ENCODE measurements at regions not wholly inside any gene's neighbourhood (a gene's known extent, or its start where the extent isn't known, plus 50 kb on each side); places are given as distances from the start of the nearest gene placed in this dataset.

DNA sequence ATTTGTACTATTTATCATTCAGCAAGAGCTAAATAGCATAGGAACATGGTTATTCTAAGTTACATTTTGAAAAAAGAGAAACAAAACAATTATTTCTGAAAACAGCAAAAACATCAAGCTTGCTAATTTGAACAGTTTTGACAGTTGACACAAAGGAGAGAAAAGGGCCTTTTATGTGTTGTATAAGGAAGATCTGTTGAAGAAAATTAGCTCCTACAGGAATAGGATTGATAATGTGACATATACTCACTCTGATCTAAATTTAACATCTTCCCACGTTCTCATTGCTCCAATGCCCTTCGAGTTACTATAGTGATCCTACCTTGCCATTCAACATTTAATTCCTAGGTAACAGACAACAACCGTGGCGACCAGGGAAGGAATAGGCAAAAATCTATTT lies 61.4 kb upstream of the BTG3 start (continued):
- TF ChIP-seq, protein P1, sequence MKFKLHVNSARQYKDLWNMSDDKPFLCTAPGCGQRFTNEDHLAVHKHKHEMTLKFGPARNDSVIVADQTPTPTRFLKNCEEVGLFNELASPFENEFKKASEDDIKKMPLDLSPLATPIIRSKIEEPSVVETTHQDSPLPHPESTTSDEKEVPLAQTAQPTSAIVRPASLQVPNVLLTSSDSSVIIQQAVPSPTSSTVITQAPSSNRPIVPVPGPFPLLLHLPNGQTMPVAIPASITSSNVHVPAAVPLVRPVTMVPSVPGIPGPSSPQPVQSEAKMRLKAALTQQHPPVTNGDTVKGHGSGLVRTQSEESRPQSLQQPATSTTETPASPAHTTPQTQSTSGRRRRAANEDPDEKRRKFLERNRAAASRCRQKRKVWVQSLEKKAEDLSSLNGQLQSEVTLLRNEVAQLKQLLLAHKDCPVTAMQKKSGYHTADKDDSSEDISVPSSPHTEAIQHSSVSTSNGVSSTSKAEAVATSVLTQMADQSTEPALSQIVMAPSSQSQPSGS (IDR thresholded peaks at IDR 0.05; ENCODE audit: low read length), result no peak
- TF ChIP-seq SUZ12 (IDR thresholded peaks at IDR 0.05; ENCODE audit: low read length) (no peak), RFX5 (IDR thresholded peaks at IDR 0.05; ENCODE audit: borderline replicate concordance, low read depth, low read length) (no peak), TEAD4 (IDR thresholded peaks at IDR 0.05; ENCODE audit: low read depth, low read length) (no peak), CBX8 (IDR thresholded peaks at IDR 0.05; ENCODE audit: borderline replicate concordance, low read depth, low read length) (no peak), HDAC2 (IDR thresholded peaks at IDR 0.05; ENCODE audit: borderline replicate concordance in 1 of 2, low read depth in 2 of 2, low read length in 2 of 2) (no peak)

All from H1 (cell line).